ENCODE measurements at regions not wholly inside any gene's neighbourhood (a gene's known extent, or its start where the extent isn't known, plus 50 kb on each side); places are given as distances from the start of the nearest gene placed in this dataset.

- no peak overlapping the region for H3K27ac Mint-ChIP-seq
- H3K27me3 Mint-ChIP-seq = no peaks in the 10 kb centered on the region
- no peak for DNase-seq
- no peak for ATAC-seq (replicated peaks)
- no peak overlapping the region for H3K4me3 Mint-ChIP-seq
- peaks cover 7 to 11% of the 10 kb centered on the region in 2 donors for H3K9me3 Mint-ChIP-seq
- no peaks in the 10 kb centered on the region for H3K36me3 Mint-ChIP-seq
- no peaks in the 10 kb centered on the region for H3K4me1 Mint-ChIP-seq
Observed at GRCh38 chr9:30140407-30140806, 2244.0 kb upstream of the ACO1 start.

- Mint-ChIP-seq H3K36me3 (no peaks in the 10 kb centered on the region), H3K27me3 (no peaks in the 10 kb centered on the region), H3K9me3 (peaks cover 0 to 5% of the 10 kb centered on the region in 2 donors), H3K4me1 (no peaks in the 10 kb centered on the region), H3K4me3 (no peak overlapping the region), H3K27ac (no peak overlapping the region)
- DNase-seq (no peak), ATAC-seq (replicated peaks) (peak in 1 of 2 donors; percentile 12)
Observed at GRCh38 chr9:30160570-30160969, 2223.9 kb upstream of the ACO1 start.

GRCh38 chr9:30172206-30172605, 2212.2 kb upstream of the ACO1 start:
- H3K4me1 Mint-ChIP-seq = no peaks in the 10 kb centered on the region
- DNase-seq (no peak), ATAC-seq (replicated peaks) (no peak)
- no peak overlapping the region for H3K27ac Mint-ChIP-seq
- no peaks in the 10 kb centered on the region for H3K36me3 Mint-ChIP-seq
- no peak overlapping the region for H3K4me3 Mint-ChIP-seq
- H3K27me3 Mint-ChIP-seq = no peaks in the 10 kb centered on the region
- H3K9me3 Mint-ChIP-seq = peaks cover 2 to 3% of the 10 kb centered on the region in 2 donors

- Mint-ChIP-seq H3K9me3 (no peaks in the 10 kb centered on the region), H3K36me3 (no peaks in the 10 kb centered on the region), H3K4me1 (no peaks in the 10 kb centered on the region), H3K4me3 (no peak overlapping the region), H3K27me3 (no peaks in the 10 kb centered on the region), H3K27ac (no peak overlapping the region)
- no peak for ATAC-seq (replicated peaks)
- DNase-seq = no peak
Observed at GRCh38 chr9:30178610-30179009, 2205.8 kb upstream of the ACO1 start.

GRCh38 chr9:30193421-30193820, 2191.0 kb upstream of the ACO1 start:
- DNase-seq = no peak
- no peak for ATAC-seq (replicated peaks)
- Mint-ChIP-seq H3K4me1 (no peaks in the 10 kb centered on the region), H3K4me3 (no peak overlapping the region), H3K27me3 (no peaks in the 10 kb centered on the region), H3K9me3 (peaks cover 14 to 16% of the 10 kb centered on the region in 2 donors), H3K36me3 (no peaks in the 10 kb centered on the region), H3K27ac (no peak overlapping the region)

GRCh38 chr9:30196941-30197340, 2187.5 kb upstream of the ACO1 start:
- no peaks in the 10 kb centered on the region for H3K36me3 Mint-ChIP-seq
- H3K27ac Mint-ChIP-seq = no peak overlapping the region
- no peaks in the 10 kb centered on the region for H3K4me1 Mint-ChIP-seq
- H3K4me3 Mint-ChIP-seq = no peak overlapping the region
- H3K27me3 Mint-ChIP-seq = no peaks in the 10 kb centered on the region
- ATAC-seq (replicated peaks) = no peak
- DNase-seq = no peak
- peaks cover 5 to 10% of the 10 kb centered on the region in 2 donors for H3K9me3 Mint-ChIP-seq

- DNase-seq (no peak), ATAC-seq (replicated peaks) (no peak)
- Mint-ChIP-seq H3K27ac (no peak overlapping the region), H3K9me3 (peaks cover 5 to 10% of the 10 kb centered on the region in 2 donors), H3K36me3 (no peaks in the 10 kb centered on the region), H3K4me3 (no peak overlapping the region), H3K4me1 (no peaks in the 10 kb centered on the region), H3K27me3 (no peaks in the 10 kb centered on the region)
Observed at GRCh38 chr9:30197453-30197852, 2187.0 kb upstream of the ACO1 start.

- Mint-ChIP-seq H3K4me1 (no peaks in the 10 kb centered on the region), H3K36me3 (no peaks in the 10 kb centered on the region), H3K9me3 (peaks cover 5 to 10% of the 10 kb centered on the region in 2 donors), H3K27me3 (no peaks in the 10 kb centered on the region), H3K4me3 (no peak overlapping the region), H3K27ac (no peak overlapping the region)
- no peak for ATAC-seq (replicated peaks)
- no peak for DNase-seq
Observed at GRCh38 chr9:30197954-30198353, 2186.5 kb upstream of the ACO1 start.

- Mint-ChIP-seq H3K27ac (no peak overlapping the region), H3K36me3 (no peaks in the 10 kb centered on the region), H3K4me3 (no peak overlapping the region), H3K9me3 (peaks cover 5 to 10% of the 10 kb centered on the region in 2 donors), H3K27me3 (no peaks in the 10 kb centered on the region), H3K4me1 (no peaks in the 10 kb centered on the region)
- DNase-seq = no peak
- ATAC-seq (replicated peaks) = no peak
Observed at GRCh38 chr9:30198463-30199309, 2185.8 kb upstream of the ACO1 start.

- Mint-ChIP-seq H3K9me3 (peaks cover 5 to 10% of the 10 kb centered on the region in 2 donors), H3K4me3 (no peak overlapping the region), H3K36me3 (no peaks in the 10 kb centered on the region), H3K4me1 (no peaks in the 10 kb centered on the region), H3K27ac (no peak overlapping the region), H3K27me3 (no peaks in the 10 kb centered on the region)
- DNase-seq (no peak), ATAC-seq (replicated peaks) (no peak)
Observed at GRCh38 chr9:30201024-30201423, 2183.4 kb upstream of the ACO1 start.

GRCh38 chr9:30235068-30235467, 2149.4 kb upstream of the ACO1 start:
- no peaks in the 10 kb centered on the region for H3K27me3 Mint-ChIP-seq
- H3K27ac Mint-ChIP-seq = no peak overlapping the region
- no peak overlapping the region for H3K4me3 Mint-ChIP-seq
- H3K4me1 Mint-ChIP-seq = no peaks in the 10 kb centered on the region
- ATAC-seq (replicated peaks) (no peak), DNase-seq (no peak)
- H3K9me3 Mint-ChIP-seq = no peaks in the 10 kb centered on the region
- H3K36me3 Mint-ChIP-seq = no peaks in the 10 kb centered on the region

- Mint-ChIP-seq H3K4me3 (no peak overlapping the region), H3K36me3 (no peaks in the 10 kb centered on the region), H3K9me3 (no peaks in the 10 kb centered on the region), H3K27ac (no peak overlapping the region), H3K4me1 (no peaks in the 10 kb centered on the region), H3K27me3 (no peaks in the 10 kb centered on the region)
- no peak for ATAC-seq (replicated peaks)
- DNase-seq = no peak
Observed at GRCh38 chr9:30235564-30235963, 2148.9 kb upstream of the ACO1 start.

- no peak for DNase-seq
- Mint-ChIP-seq H3K9me3 (no peaks in the 10 kb centered on the region), H3K27ac (no peak overlapping the region), H3K4me3 (no peak overlapping the region), H3K27me3 (no peaks in the 10 kb centered on the region), H3K36me3 (no peaks in the 10 kb centered on the region), H3K4me1 (no peaks in the 10 kb centered on the region)
- ATAC-seq (replicated peaks) = no peak
Observed at GRCh38 chr9:30239878-30240277, 2144.6 kb upstream of the ACO1 start.

- Mint-ChIP-seq H3K27me3 (no peaks in the 10 kb centered on the region), H3K4me1 (no peaks in the 10 kb centered on the region), H3K27ac (no peak overlapping the region), H3K36me3 (no peaks in the 10 kb centered on the region), H3K9me3 (no peaks in the 10 kb centered on the region), H3K4me3 (no peak overlapping the region)
- ATAC-seq (replicated peaks) (no peak), DNase-seq (no peak)
Observed at GRCh38 chr9:30243467-30243866, 2141.0 kb upstream of the ACO1 start.

- Mint-ChIP-seq H3K27ac (no peak overlapping the region), H3K36me3 (no peaks in the 10 kb centered on the region), H3K4me1 (no peaks in the 10 kb centered on the region), H3K4me3 (no peak overlapping the region), H3K27me3 (no peaks in the 10 kb centered on the region), H3K9me3 (no peaks in the 10 kb centered on the region)
- ATAC-seq (replicated peaks) (no peak), DNase-seq (no peak)
Observed at GRCh38 chr9:30244877-30245276, 2139.6 kb upstream of the ACO1 start.
